DOHH2 (cell line): ENCODE measurements at regions not wholly inside any gene's neighbourhood (a gene's known extent, or its start where the extent isn't known, plus 50 kb on each side); places are given as distances from the start of the nearest gene placed in this dataset.

ENCODE experiments used
- H3F3A ChIP-seq: fragments of 200-600 bp; sonication (generic), shearing (Covaris generic); 2 replicates; pipeline ENCODE4 v1.6.0; 2016; ENCODE audit warnings: antibody characterized with exemption, mild to moderate bottlenecking; ENCODE audit not compliant: control insufficient read depth, insufficient read depth
- H3K27ac ChIP-seq: fragments of 200-600 bp; sonication (generic); 2 replicates; pipeline ENCODE4 v1.5.1; 2014; ENCODE audit warnings: low read depth, mild to moderate bottlenecking, low read length, moderate library complexity
- H3K27me3 ChIP-seq: fragments of 200-600 bp; sonication (generic); 2 replicates; pipeline ENCODE4 v1.6.1; 2014; ENCODE audit warnings: mild to moderate bottlenecking, low read length, mixed read lengths; ENCODE audit not compliant: control insufficient read depth
- H3K36me3 ChIP-seq: fragments of 200-600 bp; sonication (generic); 2 replicates; pipeline ENCODE4 v1.6.1; 2014; ENCODE audit warnings: mild to moderate bottlenecking, low read length, moderate library complexity, mixed read lengths; ENCODE audit not compliant: control insufficient read depth
- H3K4me1 ChIP-seq: fragments of 200-600 bp; sonication (generic); 2 replicates; pipeline ENCODE4 v1.6.1; 2014; ENCODE audit warnings: mild to moderate bottlenecking, low read length, mixed read lengths; ENCODE audit not compliant: control insufficient read depth
- H3K4me2 ChIP-seq: fragments of 200-600 bp; sonication (generic); 2 replicates; pipeline ENCODE4 v1.6.0; 2014; ENCODE audit warnings: mild to moderate bottlenecking, low read length, moderate library complexity
- H3K4me3 ChIP-seq: fragments of 200-600 bp; sonication (generic); 2 replicates; pipeline ENCODE4 v1.5.1; 2014; ENCODE audit warnings: mild to moderate bottlenecking, low read length, mixed read lengths
- H3K79me2 ChIP-seq: fragments of 200-600 bp; sonication (generic); 2 replicates; pipeline ENCODE4 v1.6.1; 2014; ENCODE audit warnings: mild to moderate bottlenecking, low read length, mixed read lengths; ENCODE audit not compliant: control insufficient read depth
- H3K9me2 ChIP-seq: fragments of 200-600 bp; sonication (generic); replicated peaks from 2 replicates; pipeline ENCODE4 v1.6.1; 2014; ENCODE audit warnings: mild to moderate bottlenecking, low read length, mixed read lengths; ENCODE audit not compliant: control insufficient read depth
- H3K9me3 ChIP-seq: fragments of 200-600 bp; sonication (generic); 2 replicates; pipeline ENCODE4 v1.6.1; 2014; ENCODE audit warnings: antibody characterized with exemption, low read length, mixed read lengths; ENCODE audit not compliant: control insufficient read depth, insufficient read depth
- H4K20me1 ChIP-seq: fragments of 200-600 bp; sonication (generic); 2 replicates; pipeline ENCODE4 v1.6.0; 2014; ENCODE audit warnings: low read depth, mild to moderate bottlenecking, antibody characterized with exemption, low read length, moderate library complexity; ENCODE audit not compliant: control insufficient read depth, insufficient read depth
- CTCF ChIP-seq: fragments of 200-600 bp; sonication (generic); IDR thresholded peaks from one replicate; pipeline ENCODE4 v1.5.1; 2014; ENCODE audit warnings: antibody characterized with exemption, mild to moderate bottlenecking, low read depth, low read length; ENCODE audit not compliant: poor library complexity, severe bottlenecking
- EZH2phosphoT487 ChIP-seq: fragments of 200-600 bp; sonication (generic); IDR thresholded peaks from 2 replicates; pipeline ENCODE4 v1.6.1; 2017; ENCODE audit warnings: borderline replicate concordance, mild to moderate bottlenecking, antibody characterized with exemption, low read length, moderate library complexity, mixed read lengths

- TF ChIP-seq CTCF (no peak), EZH2phosphoT487 (no peak)
- Histone ChIP-seq H3K79me2 (no peaks in the 10 kb centered on the region), H3K4me2 (no peak overlapping the region), H3F3A (no peaks in the 10 kb centered on the region), H4K20me1 (no peaks in the 10 kb centered on the region), H3K4me1 (no peaks in the 10 kb centered on the region), H3K36me3 (no peaks in the 10 kb centered on the region), H3K9me2 (no peaks in the 10 kb centered on the region), H3K27ac (no peak overlapping the region), H3K9me3 (no peaks in the 10 kb centered on the region), H3K4me3 (no peak overlapping the region), H3K27me3 (peaks cover 4% of the 10 kb centered on the region; the same call in 1 of the 2 replicates)
Observed at GRCh38 chr9:7227951-7228350, 470.2 kb downstream of the KDM4C start.

GRCh38 chr9:7226007-7226640 is 468.4 kb downstream of the KDM4C start:
- H3F3A ChIP-seq = no peaks in the 10 kb centered on the region
- no peak overlapping the region for H3K27ac ChIP-seq
- H3K9me2 ChIP-seq = no peaks in the 10 kb centered on the region
- no peak overlapping the region for H3K4me3 ChIP-seq
- no peak overlapping the region for H3K4me2 ChIP-seq
- H3K4me1 ChIP-seq = no peaks in the 10 kb centered on the region
- no peaks in the 10 kb centered on the region for H3K36me3 ChIP-seq
- H4K20me1 ChIP-seq = no peaks in the 10 kb centered on the region
- no peaks in the 10 kb centered on the region for H3K79me2 ChIP-seq
- H3K9me3 ChIP-seq = no peaks in the 10 kb centered on the region
- no peak for TF ChIP-seq CTCF
- TF ChIP-seq EZH2phosphoT487 = no peak
- no peaks in the 10 kb centered on the region for H3K27me3 ChIP-seq
